ENCODE measurements at regions not wholly inside any gene's neighbourhood (a gene's known extent, or its start where the extent isn't known, plus 50 kb on each side); places are given as distances from the start of the nearest gene placed in this dataset.

DNA sequence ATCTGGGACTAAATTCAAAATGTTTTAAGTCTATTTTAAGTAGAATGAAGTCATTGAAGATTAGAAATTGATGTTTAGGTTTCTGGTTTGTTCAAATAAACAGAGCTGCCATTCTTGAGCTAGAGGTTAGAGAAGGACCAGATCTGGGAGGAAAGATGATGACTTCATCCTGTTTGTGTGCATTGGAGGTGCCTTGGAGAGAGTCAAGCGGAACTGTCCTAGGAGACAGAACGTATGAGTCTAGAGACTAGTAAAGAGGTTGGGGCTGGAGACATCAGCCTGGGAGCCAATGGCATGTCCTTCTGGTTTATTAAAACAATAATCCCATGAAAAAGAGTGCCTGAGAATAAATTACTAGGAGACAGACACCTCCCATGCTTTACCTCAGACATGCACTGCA lies 303.4 kb downstream of the KBTBD8 start:
- DNase-seq (ENCODE audit: low read depth) = no peak
- TF ChIP-seq, protein P1, sequence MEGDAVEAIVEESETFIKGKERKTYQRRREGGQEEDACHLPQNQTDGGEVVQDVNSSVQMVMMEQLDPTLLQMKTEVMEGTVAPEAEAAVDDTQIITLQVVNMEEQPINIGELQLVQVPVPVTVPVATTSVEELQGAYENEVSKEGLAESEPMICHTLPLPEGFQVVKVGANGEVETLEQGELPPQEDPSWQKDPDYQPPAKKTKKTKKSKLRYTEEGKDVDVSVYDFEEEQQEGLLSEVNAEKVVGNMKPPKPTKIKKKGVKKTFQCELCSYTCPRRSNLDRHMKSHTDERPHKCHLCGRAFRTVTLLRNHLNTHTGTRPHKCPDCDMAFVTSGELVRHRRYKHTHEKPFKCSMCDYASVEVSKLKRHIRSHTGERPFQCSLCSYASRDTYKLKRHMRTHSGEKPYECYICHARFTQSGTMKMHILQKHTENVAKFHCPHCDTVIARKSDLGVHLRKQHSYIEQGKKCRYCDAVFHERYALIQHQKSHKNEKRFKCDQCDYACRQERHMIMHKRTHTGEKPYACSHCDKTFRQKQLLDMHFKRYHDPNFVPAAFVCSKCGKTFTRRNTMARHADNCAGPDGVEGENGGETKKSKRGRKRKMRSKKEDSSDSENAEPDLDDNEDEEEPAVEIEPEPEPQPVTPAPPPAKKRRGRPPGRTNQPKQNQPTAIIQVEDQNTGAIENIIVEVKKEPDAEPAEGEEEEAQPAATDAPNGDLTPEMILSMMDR (conservative IDR thresholded peaks at IDR 0.05; ENCODE audit: low read depth, low read length) = no peak
- H3K4me3 ChIP-seq (ENCODE audit: low read depth, low read length) = no peak overlapping the region

DNA sequence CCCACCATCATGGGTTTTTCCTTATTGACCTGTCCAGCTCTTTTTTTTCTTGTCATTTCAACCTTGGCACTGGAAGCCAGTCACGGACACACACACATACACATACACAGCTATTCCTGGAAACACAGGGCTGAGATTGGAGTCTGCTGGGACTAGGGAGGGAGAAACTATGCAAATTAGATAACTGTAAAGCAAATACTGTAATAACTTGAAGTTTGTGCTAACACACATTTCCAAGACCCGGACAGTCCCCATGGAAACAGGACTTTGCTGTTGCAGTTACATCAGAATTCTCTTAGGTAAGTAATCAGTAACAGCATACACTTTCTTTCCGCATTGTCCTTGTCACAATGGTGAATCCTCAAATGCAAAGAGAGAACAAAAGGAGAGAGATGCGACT lies 304.4 kb downstream of the KBTBD8 start:
- DNase-seq (ENCODE audit: low read depth) = no peak
- no peak overlapping the region for H3K4me3 ChIP-seq (ENCODE audit: low read depth, low read length)
- TF ChIP-seq, protein P1 (conservative IDR thresholded peaks at IDR 0.05; ENCODE audit: low read depth, low read length) = no peak

DNA sequence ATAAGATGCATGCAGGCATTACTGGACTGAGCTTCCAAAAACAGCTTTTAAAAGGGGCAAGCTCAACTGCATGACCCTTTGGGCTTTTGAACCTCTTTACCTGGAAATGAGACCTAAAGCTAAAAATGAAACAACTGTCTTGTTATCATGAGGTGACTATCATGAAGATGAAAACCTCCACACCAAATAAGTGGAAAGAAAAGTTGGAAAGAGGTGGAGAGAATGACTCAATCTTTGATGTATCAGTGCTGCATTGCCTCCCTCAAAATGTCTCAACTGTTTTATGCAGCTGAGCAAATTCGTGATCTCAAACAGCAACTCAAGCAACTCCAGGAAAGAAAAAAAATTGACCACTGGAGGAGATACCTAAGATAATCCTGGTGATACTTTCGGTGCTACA lies 307.1 kb downstream of the KBTBD8 start:
- TF ChIP-seq, protein P1 (conservative IDR thresholded peaks at IDR 0.05; ENCODE audit: low read depth, low read length) = no peak
- no peak overlapping the region for H3K4me3 ChIP-seq (ENCODE audit: low read depth, low read length)
- no peak for DNase-seq (ENCODE audit: low read depth)

DNA sequence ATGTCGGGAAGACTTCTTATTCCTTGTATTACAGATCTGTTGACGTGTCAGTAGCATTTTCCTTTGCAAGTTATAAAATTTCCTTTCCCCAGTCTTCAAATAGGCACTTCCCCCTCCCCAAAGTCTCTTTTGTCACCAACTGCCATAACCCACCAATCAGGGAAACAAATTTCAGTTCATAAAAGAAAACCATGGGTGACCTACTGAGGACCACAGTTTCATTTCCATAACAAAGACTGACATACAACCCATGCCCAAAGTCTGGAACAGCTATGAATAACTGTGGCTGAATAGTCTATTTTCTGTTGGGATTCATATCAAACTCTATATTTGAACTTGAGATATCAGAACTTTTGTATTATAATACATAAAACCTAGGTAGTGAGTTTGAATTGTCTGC lies 307.8 kb downstream of the KBTBD8 start:
- no peak overlapping the region for H3K4me3 ChIP-seq (ENCODE audit: low read depth, low read length)
- TF ChIP-seq, protein P1 (conservative IDR thresholded peaks at IDR 0.05; ENCODE audit: low read depth, low read length) = no peak
- no peak for DNase-seq (ENCODE audit: low read depth)

DNA sequence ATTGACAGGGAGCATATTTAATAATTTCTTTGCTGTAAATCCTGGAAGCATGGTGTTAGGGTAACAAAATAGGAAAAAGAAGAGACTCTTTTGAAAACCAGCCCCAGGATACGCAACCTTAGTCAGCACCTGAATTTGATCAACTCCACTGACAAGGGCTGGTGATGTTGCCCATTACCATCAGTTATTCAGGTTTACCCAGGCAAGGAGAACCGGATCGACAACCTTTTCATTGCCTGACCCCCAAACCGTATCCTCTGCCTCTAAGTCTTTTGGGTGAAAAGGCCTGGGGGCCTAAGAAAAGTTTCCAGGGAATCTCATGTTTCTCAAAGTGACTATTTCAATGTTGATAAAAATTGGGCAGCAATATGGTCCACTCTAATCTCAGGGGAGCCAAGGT lies 313.3 kb downstream of the KBTBD8 start:
- TF ChIP-seq, protein P1 (conservative IDR thresholded peaks at IDR 0.05; ENCODE audit: low read depth, low read length) = no peak
- no peak overlapping the region for H3K4me3 ChIP-seq (ENCODE audit: low read depth, low read length)
- no peak for DNase-seq (ENCODE audit: low read depth)

DNA sequence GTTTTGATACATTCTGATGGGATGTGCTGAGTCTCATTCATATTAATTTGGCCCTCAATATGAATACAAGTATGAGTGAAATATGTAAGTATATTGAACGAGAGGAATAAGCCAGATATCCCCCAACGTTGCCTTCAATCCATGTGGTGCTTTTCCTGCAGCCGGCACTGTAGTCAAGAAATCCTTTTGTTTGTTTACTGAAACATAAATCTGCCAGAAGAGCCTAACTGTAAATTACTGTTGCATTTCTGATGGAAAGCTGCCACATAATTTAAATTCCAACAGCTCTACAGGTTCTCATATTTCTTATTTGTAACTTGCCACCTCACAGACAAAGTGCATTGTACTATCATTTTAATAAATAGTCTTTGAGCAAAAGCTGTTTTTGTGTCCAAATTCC lies 314.0 kb downstream of the KBTBD8 start:
- no peak for DNase-seq (ENCODE audit: low read depth)
- no peak overlapping the region for H3K4me3 ChIP-seq (ENCODE audit: low read depth, low read length)
- TF ChIP-seq, protein P1 (conservative IDR thresholded peaks at IDR 0.05; ENCODE audit: low read depth, low read length) = no peak

DNA sequence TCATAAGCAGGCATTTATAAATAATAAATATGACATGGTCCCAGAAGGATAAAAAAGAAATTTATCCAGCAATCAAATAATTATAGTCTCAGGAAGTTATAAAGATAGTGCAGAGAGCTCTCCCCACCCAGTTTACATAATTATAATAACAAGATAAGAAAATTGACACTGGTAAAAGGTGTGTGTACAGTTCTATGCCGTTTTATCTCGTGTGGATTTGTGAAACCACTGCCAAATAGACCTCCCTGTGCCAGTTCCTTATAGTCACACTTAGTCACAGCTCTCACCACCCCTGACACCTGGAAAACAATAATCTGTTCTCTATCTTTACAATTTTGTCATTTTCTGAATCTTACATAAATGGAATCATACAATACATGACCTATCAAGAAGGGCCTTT lies 320.1 kb downstream of the KBTBD8 start:
- DNase-seq (ENCODE audit: low read depth) = no peak
- TF ChIP-seq, protein P1 (conservative IDR thresholded peaks at IDR 0.05; ENCODE audit: low read depth, low read length) = no peak
- no peak overlapping the region for H3K4me3 ChIP-seq (ENCODE audit: low read depth, low read length)
